HG02588 (cell line): ENCODE measurements at regions not wholly inside any gene's neighbourhood (a gene's known extent, or its start where the extent isn't known, plus 50 kb on each side); places are given as distances from the start of the nearest gene placed in this dataset.
"Not testable (repeated sequence)": the region's sequence is repeated elsewhere in the genome, so short reads cannot be mapped to it uniquely, and the experiment has no call there.

ENCODE experiments used
- ATAC-seq: cut with Tn5 transposase; IDR thresholded peaks from one replicate; pipeline ENCODE4 v1.9.1; 2021; ENCODE audit warnings: mild to moderate bottlenecking, moderate library complexity; ENCODE audit not compliant: unreplicated experiment

- ATAC-seq = no peak
These were observed 144.9 kb upstream of the MAD2L1 start for GRCh38 chr4:120211408-120212015.

DNA sequence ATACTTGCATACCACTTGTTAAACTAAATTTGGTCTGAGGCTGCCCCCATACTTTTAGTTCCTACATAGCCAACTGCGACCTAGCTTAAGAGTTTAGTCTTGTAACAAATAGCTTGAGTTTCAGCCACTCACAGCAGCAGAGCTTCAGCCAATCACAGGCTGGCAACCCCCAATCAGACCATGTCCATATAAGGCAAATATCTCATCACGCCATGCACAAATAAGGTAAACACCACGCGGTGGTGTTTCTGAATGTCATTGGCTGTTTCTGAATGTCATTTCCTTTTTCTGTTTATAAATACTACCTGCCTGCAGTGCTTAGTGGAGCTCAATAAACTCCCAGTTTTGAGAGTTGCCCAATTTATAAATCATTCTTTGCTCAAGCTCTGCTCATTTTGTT lies 143.1 kb upstream of the MAD2L1 start:
- no peak for ATAC-seq

DNA sequence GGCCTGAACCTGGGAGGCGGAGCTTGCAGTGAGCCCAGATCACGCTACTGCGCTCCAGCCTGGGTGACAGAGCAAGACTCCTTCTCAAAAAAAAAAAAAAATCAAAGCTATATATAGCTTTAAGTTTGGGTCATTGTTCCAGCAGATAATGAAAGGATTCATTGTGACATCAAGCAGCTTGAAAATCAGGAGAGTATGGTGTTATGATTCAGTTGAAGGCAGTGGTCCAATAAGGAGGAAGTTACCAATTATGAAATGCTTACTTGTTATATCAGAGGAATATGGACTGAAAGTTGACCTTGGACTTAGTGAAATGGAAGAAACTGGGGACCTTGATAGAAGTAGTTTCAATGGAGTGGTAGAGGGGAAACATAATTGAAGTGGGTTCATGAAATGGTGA lies 140.4 kb upstream of the MAD2L1 start:
- ATAC-seq = no peak

DNA sequence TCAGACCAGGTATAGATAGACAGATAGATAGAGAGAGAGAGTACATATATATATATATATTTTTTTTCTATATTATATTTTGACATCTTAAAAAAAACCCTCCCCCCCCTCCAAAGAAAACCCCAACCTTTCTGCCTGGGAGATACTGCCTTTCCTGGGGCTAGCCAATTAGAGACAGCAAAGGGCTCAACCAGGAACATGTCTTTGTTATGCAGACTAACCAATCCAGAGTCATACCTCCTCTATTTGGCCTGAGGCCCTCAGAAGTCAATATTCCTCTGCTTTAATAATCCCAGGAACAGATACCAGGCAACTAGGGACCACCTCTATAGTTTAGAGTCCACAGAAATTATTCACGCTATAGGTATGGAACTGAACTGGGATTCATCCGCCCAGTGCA lies 135.6 kb upstream of the MAD2L1 start:
- no peak for ATAC-seq

DNA sequence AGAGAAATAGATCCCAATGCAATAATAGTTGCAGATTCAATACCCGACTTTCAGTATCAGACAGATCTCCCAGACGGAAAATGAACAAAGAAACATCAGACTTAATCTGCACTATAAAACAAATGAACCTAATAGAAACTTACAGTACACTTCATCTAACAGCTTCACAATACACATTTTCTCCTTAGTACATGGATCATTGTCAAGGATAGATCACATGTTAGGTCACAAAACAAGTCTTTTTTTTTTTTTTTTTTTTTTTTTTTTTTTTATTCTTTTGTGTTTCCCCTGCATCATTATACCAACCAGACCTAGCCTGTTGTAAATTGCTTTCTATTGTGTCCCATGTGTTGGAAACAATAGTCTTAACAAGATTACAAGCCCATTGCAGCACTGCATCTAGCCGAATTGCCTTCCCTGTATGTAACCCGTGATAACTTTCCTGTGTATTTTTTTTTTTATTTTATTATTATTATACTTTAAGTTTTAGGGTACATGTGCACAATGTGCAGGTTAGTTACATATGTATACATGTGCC lies 134.0 kb upstream of the MAD2L1 start:
- not testable (repeated sequence) for ATAC-seq

GRCh38 chr4:120198411-120198810 lies 131.8 kb upstream of the MAD2L1 start:
- ATAC-seq = no peak

- no peak for ATAC-seq
These were observed 111.0 kb upstream of the MAD2L1 start for GRCh38 chr4:120177603-120178002.

DNA sequence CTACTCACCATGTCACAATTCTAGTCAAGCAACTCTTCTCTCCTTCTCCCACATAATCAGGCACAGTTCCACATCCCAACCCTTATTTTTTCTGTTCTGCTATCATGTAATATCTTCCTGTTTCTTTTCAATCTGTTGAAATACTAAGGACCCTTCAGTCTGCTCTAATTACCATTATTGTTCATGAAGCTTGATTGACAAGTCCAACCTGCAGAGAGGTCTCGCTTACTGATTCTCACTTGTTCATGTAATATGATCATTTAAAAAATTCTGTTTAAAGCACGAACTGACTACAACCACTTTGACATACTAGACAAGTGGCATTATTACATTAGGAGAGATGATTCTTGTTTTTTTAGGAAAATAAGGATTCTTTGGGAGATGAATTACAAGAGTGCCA lies 108.6 kb upstream of the MAD2L1 start:
- ATAC-seq = no peak

GRCh38 chr4:120163895-120164294 lies 97.2 kb upstream of the MAD2L1 start:
- ATAC-seq = no peak

DNA sequence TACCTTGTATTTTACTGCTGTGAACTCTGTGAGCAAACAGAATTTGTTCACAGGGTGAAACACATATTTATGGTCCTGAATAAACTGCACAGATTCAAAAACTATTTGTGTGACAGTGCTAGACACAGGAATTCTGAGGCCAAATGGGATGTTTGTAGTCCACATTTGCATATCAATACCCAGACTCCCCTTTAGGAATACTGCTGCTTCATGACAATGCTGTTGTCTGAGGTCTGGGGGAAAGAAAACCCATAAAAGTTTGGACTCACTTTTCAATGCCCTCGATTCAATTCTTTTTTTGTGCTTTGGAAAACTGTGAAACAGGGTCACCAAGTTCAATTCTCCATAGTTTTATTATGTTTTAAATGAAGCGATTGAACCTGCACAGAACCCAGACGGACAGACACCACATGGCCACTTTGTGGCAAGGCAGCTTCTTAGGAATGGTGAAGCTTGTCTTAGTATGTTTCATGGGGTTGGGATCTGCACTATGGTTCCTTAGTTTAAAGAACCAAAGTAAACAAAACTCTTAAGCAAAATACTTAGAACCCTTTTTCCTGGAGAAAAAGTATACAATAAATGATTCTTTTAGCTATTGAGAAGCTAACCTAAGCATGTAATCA lies 92.3 kb upstream of the MAD2L1 start:
- no peak for ATAC-seq

DNA sequence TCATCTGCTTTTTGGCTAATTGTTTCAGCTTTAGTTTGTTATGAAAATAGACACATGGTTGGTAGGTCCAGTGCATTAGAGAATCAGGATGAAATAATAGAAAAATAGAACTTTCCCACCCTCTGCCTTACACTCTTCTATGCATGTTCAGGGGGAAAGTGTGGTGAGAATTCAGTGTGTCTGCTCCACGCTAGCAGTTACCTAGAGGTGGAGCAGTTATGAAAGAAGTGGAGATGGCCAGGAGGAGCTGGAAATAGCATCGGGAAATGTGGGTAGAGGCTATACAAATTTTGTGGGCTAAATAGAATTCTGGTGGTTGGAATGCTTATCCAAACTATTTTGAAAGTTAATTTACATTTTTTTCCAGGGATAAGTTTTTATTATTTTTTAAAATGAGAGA lies 91.4 kb upstream of the MAD2L1 start:
- no peak for ATAC-seq

- ATAC-seq = peak; percentile 70
These were observed 89.6 kb upstream of the MAD2L1 start for GRCh38 chr4:120156120-120156718.

- no peak for ATAC-seq
These were observed 88.6 kb upstream of the MAD2L1 start for GRCh38 chr4:120155287-120155686.

- no peak for ATAC-seq
These were observed 78.0 kb upstream of the MAD2L1 start for GRCh38 chr4:120144634-120145033.

GRCh38 chr4:120144041-120144440 lies 77.4 kb upstream of the MAD2L1 start:
- ATAC-seq = no peak

DNA sequence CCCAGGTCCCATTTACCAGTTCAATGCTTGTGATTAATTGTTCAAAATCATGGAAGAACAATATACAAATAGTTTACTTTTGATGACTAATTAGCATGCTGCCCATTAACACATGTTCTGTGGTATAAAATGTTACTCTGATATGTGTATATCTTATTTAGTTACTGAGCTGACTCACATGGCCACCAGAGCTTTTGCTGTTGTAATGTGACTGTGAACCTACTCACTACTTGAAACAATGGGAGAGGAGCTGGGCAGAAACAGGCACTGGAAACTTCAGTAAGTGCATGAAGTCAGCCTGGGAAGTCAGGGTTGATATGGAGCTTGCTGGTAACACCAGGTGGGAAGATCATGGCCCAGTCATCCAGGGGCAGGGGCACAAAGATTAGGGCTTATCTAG lies 72.7 kb upstream of the MAD2L1 start:
- no peak for ATAC-seq

DNA sequence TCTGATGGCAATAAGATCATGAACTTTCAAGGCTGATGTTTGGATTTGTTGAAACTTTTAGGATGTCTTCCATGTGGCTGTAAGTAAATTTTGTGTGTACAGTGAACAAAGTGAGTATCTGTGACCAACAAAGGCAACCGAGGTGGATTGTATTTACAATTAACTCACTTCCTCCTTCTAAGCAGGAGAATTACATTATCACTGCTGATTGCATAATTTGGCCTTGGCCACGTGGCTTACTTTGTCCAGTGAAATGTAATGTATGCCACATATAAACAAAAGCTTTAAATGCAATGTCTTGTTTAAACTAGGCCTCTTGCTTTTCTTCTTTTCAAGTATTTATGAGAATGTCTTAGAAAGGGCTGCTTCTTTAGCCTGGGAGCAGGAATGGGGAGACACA lies 66.3 kb upstream of the MAD2L1 start:
- ATAC-seq = no peak

- ATAC-seq = no peak
These were observed 64.1 kb upstream of the MAD2L1 start for GRCh38 chr4:120130786-120131185.
